NOMO-1 treated with dmso at 0.1 percent for 144 hours (cell line): ENCODE measurements at regions not wholly inside any gene's neighbourhood (a gene's known extent, or its start where the extent isn't known, plus 50 kb on each side); places are given as distances from the start of the nearest gene placed in this dataset.

ENCODE experiments used
- DNase-seq: peaks from one replicate; lab custom pipeline; 2025; ENCODE audit not compliant: unreplicated experiment; lab: John Stamatoyannopoulos, UW

GRCh38 chr3:23029001-23029400 lies 174.1 kb upstream of the UBE2E2 start:
- DNase-seq = no peak

DNA sequence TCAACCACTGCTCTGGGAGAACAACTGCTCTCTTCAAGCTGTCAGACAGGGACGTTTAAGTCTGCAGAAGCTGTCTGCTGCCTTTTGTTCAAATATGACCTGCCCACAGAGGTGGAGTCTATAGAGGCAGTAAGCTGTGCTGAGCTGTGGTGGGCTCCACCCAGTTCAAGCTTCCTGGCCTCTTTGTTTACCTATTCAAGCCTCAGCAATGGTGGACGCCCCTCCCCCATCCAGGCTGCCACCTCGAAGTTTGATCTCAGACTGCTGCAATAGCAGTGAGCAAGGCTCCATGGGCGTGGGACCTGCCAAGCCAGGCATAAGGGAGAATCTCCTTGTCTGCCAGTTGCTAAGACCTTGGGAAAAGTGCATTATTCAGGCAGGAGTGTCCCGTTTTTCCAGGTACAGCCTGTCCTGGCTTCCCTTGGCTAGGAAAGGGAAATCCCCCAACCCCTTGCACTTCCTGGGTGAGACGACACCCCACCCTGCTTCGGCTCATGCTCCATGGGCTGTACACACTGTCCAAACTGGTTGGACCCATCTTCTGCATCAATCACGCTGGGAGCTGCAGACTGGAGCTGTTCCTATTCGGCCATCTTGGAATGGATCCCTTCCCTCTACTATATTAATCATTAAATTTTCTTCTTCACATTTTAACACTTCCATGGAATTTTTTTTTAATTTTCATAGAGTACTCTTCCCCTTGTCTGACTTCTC lies 167.0 kb upstream of the UBE2E2 start:
- DNase-seq = no peak

- DNase-seq = no peak
Observed at GRCh38 chr3:23036728-23037127, 166.4 kb upstream of the UBE2E2 start.

GRCh38 chr3:23038471-23038870 lies 164.7 kb upstream of the UBE2E2 start:
- DNase-seq = no peak

DNA sequence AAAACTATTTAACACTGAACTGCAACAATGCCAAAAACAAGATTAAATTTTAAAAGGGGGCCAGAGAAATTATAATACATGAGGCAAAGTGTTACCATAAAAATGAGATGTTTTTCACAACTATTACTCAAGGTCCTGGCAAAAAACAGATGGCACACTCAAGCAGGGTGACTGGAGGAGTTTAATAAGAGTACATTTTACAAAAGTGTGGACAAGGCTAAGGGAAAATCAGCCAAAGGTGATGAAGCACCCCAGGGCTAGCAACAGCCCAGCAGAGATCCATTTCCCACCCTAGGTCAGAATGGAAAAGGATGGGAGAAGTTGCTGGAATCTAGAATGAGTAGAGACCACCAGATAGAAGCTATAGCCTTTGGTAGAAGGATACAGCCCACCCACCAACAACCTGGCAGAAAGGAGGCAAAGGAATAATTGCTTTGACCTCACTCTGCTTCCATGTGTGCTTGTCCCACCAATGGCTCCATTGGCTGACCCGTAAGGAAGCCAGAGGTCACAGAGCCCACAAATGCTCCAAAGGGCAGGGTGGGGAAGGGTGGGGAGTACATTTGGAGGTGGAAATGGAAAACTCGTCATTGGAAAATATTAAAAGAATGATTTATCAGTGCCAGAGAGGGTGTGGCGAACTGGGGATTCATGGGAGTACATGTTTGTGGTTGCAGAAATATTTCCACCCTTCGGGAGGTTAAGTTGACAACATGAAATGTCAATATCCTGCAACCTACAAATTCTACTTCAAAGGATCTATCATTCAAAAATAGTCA lies 161.0 kb upstream of the UBE2E2 start:
- DNase-seq = no peak

DNA sequence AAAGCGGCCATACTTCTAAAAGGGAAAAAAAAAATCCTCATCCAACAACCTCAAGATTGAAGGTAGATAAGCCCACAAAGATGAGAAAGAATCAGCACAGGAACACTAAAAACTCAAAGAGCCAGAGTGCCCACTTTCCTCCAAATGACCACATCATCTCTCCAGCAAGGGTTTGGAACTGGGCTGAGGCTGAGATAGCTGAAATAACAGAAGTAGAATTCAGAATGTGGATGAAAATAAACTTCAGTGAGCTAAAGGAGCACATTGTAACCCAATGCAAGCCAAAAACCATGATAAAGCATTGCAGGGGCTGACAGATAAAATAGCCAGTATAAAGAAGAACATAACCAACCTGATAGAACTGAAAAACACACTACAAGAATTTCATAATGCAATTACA lies 158.7 kb upstream of the UBE2E2 start:
- DNase-seq = no peak

GRCh38 chr3:23046536-23046935 lies 156.6 kb upstream of the UBE2E2 start:
- no peak for DNase-seq

DNA sequence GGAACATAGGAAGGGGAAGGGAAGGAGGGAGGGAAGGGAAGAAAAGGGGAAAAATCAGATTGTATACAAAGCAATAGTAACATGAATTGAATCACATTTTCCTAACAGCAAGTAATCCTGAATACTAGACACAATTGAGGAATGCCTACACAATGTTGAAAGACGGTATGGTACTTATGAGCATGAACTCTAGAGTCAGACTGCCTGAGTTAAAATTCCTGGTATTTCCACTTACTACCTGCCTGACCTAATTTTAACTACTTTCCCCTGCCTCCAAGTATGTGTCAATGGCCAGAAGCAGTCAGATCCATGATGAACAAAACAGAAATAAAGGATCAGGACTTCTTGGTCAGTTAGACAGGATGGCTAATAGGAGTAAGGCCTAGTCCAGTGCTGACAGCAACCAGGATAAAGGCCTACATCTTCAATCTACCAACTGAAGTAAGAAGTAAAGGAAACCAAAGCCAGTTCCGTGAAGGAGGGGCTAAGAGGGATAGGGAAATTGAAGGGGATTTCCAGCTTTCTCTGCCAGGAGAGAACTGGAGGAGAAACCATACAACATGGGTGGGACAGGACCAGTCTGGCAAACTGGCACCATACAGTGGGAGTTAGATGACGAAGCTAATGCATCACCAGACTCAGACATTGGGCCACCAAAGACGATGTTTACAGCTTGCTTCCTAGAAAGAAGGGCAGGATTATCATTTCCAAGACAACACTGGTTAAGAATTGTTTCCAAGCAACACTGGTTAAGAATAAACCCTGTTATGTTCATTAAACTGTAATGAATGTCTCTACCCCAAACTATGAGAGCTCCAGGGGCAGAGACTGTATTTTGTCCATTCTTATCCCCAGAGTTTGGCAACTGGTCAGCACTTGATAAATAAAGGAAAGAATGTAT lies 151.6 kb upstream of the UBE2E2 start:
- DNase-seq = no peak

DNA sequence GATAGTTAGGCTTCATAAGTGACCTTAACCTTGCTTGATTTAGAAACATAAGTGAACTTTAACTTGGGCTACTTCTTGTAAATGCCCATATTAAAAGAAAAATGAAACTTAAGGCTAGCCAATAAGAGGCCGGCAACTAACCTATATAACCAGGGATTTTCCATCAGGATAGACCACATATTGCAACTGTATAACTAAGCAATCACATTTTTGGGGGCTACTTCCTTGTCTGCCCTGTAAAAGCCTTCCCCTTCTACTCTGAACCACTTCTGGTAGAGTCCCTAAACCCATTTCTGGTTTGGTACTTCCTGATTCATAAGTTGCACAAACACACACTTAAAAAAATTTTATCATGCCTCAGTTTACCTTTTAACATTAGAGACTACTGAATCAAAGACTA lies 150.9 kb upstream of the UBE2E2 start:
- no peak for DNase-seq

DNA sequence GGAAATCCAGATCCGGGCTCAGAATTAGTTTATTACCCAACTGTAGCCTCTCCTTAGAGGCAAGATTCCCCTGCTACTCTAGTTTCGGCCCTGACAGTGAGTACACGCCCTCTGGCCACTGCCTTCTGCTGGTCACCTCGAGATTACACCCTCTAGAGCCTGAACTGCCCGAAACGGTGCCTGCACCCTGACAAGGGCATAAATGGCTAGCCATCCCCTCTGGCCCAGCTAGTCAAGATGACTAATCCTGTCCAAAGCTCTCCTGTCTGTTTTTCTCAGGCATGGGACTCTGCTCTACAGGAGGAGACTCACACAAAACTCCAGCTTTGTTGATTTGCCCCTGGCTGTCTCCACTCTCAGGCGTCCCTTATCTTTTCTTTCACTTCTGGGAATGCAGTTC lies 150.5 kb upstream of the UBE2E2 start:
- no peak for DNase-seq

- DNase-seq = no peak
Observed at GRCh38 chr3:23055733-23056376, 147.3 kb upstream of the UBE2E2 start.

- DNase-seq = no peak
Observed at GRCh38 chr3:23062582-23062981, 140.5 kb upstream of the UBE2E2 start.

- DNase-seq = no peak
Observed at GRCh38 chr3:23062982-23063381, 140.1 kb upstream of the UBE2E2 start.

DNA sequence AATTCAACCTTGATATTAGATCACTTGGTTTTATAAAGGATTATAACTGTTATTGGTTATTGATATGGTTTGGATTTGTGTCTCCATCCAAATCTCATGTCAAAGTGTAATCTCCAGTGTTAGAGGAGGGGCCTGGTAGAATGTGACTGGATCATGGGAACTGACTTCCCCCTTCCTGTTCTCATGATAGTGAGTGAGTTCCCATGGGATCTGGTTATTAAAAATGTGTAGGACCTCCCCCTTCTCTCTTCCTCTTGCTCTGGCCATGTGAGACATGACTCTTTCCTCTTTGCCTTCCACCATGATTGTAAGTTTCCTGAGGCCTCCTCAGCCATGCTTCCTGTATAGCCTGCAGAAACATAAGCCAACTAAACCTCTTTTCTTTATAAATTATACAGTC lies 136.0 kb upstream of the UBE2E2 start:
- no peak for DNase-seq

DNA sequence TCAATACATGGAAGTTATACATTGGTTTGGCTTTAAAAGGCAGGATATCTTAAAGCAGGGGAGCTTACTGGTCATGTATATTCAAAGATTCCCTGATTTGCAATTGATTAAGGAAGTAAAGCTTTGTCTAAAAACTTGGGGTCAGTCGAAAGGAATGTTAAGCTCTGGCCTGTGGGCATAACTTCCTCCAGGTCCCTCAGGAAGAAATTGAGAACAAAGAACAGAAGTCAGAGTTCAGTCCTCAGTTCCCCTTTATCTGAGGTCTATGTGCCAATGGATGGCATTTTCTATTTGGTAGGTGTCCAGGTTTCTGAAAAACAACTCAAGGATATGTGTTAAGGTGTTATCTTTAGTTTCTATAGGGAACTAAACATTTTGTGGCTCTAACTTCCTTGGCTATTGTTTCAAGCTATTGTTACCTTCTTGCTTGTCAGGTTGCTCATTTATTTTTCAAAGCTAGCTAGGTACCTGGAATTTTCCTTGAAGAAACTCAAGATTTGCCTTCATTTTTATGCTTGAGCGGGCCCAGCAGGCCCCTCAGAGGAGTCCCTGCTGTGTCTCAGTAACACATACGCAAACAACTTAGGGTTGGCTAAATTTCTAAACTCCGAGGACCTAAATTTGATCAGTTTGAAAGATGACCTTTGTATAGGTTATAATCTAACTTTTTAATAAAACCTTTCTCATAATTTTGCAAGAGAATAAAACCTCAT lies 135.0 kb upstream of the UBE2E2 start:
- no peak for DNase-seq

GRCh38 chr3:23071296-23071695 lies 131.8 kb upstream of the UBE2E2 start:
- no peak for DNase-seq

DNA sequence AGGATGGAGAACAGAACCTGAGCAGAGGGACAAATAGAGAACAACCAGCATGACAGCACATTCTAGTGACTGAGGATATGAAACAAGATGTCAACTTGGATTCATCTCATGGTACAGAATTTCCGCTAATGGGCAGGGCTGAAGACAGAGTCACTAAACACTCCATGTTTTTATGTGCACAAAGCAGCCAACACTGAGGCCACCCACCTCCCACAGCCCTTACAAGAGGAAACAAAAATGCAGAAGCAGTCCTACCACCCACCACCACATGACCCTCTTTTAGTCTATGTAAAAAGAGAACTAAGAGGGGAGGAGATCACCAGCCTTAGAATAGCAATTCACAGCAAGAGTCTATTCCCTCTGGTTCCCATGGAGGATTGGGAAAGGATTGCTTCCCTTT lies 131.4 kb upstream of the UBE2E2 start:
- peak; percentile 32 for DNase-seq

- no peak for DNase-seq
Observed at GRCh38 chr3:23072693-23073092, 130.4 kb upstream of the UBE2E2 start.

DNA sequence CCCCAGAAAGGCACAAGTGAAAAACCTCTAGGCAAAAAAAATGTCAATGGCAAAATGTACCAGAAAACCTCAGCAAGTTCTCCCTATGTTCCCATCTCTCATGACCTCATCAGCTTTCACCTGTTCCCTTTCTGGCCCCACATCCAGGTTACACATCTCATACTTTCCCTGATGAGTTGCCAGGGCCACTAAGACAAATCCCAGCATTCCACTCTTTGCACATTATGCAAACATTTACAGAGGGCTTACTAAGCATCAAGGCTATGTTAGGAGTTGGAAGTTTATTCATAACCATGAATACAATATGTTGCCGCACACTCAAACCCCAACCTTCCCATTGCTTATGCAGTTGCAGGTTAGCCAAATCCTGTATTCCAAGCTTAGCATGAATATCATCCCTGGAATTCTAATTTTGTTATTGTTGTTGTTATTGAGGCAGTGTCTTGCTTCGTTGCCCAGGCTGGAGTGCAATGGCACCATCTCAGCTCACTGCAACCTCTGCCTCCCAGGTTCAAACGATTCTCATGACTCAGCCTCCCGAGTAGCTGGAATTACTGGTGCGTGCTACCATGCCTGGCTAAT lies 129.3 kb upstream of the UBE2E2 start:
- no peak for DNase-seq

DNA sequence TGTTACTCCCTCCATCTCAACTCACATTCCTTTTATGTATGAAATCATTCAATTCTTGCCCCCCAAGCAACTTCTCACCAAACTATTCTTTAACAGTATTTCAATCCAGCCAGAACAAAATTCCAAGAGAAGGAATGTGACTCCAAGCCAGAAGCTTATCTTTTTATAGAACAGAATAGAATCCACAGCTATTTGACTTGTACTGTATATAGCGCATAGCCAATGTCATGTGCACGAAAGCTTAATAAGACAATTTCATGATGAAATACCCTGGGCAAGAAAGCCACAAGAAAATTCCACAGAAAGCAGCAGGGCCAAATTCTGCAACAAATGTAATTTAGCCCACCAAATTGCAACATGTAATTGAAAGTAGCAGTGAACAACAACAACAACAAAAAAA lies 127.6 kb upstream of the UBE2E2 start:
- no peak for DNase-seq
